ENCODE measurements at regions not wholly inside any gene's neighbourhood (a gene's known extent, or its start where the extent isn't known, plus 50 kb on each side); places are given as distances from the start of the nearest gene placed in this dataset.

DNA sequence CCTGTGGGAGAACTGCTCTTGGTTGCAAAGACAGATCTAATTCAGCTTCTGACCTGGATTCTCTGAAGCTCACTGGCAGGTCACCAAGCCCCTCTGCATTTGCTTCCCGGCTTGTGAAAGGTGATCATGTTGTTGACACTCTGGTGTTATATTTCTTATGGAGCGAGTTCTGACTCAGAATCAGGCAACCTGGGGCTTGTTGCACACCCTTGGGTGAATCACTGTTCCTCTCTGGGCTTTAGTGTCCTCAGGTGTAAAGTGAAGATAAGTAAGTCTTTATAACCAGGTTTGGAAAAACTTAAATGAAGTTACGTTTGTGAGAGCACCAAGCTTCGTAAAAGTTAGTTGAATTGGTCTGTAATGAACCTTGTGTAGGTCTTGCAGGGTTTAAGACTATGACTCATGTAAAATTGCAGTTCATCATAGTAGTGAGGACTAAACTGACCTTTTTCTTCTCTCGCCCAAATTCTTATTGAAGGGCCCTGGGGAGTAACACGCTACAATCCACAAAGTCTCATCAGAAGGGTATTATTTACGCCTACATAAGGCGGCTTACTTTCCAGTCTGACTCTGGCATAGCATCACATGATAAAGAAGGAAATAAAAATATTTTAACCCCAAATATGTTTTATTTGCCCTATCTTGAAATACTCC, 218.6 kb downstream of the TMEM38B start:
- TF ChIP-seq, protein P1, sequence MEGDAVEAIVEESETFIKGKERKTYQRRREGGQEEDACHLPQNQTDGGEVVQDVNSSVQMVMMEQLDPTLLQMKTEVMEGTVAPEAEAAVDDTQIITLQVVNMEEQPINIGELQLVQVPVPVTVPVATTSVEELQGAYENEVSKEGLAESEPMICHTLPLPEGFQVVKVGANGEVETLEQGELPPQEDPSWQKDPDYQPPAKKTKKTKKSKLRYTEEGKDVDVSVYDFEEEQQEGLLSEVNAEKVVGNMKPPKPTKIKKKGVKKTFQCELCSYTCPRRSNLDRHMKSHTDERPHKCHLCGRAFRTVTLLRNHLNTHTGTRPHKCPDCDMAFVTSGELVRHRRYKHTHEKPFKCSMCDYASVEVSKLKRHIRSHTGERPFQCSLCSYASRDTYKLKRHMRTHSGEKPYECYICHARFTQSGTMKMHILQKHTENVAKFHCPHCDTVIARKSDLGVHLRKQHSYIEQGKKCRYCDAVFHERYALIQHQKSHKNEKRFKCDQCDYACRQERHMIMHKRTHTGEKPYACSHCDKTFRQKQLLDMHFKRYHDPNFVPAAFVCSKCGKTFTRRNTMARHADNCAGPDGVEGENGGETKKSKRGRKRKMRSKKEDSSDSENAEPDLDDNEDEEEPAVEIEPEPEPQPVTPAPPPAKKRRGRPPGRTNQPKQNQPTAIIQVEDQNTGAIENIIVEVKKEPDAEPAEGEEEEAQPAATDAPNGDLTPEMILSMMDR (IDR thresholded peaks at IDR 0.05), result no peak
- no peak for TF ChIP-seq POLR2A (IDR thresholded peaks at IDR 0.05)
